Tibial nerve (tissue), 3 donors: ENCODE measurements at regions not wholly inside any gene's neighbourhood (a gene's known extent, or its start where the extent isn't known, plus 50 kb on each side); places are given as distances from the start of the nearest gene placed in this dataset.

Experiments
- CTCF ChIP-seq, 5 experiments: fragments of 200-600 bp in 3 of 5; fragments of 450-650 bp in 2 of 5; sonication (generic) in 3 of 5; IDR thresholded peaks; one replicate each; pipeline ENCODE4 v1.5.1; 2016 to 2019; ENCODE audit warnings: antibody characterized with exemption in 5 of 5, mild to moderate bottlenecking in 3 of 5, moderate library complexity in 2 of 5
- POLR2A ChIP-seq, 2 donors: fragments of 450-650 bp; IDR thresholded peaks; one replicate each; pipeline ENCODE4 v1.6.1; 2017; ENCODE audit warnings: antibody characterized with exemption in 2 of 2, mild to moderate bottlenecking in 2 of 2, moderate library complexity in 2 of 2

DNA sequence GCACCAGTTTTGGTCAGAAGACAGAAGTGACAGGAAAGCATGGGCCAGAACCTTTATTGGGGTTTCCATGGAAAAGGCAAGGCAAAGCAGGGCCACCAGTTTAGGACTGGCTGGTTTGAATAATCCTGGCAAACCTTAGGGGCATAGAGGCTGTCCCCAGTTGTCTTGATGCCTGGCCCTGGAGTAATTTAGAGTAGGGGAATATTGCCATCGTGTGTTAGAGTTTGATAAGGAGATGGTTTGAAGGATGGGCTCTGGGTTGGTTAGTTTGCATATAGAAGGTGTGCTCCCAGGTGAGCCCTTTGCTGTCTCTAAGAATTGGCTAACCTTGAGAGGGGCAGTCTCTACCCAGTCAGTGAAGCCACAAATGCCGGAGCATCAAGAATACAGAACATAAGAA lies 79.6 kb downstream of the ZNF777 start:
- TF ChIP-seq CTCF (IDR thresholded peaks at IDR 0.05) (no peak), POLR2A (IDR thresholded peaks at IDR 0.05) (no peak)
